ENCODE measurements at regions not wholly inside any gene's neighbourhood (a gene's known extent, or its start where the extent isn't known, plus 50 kb on each side); places are given as distances from the start of the nearest gene placed in this dataset.

DNA sequence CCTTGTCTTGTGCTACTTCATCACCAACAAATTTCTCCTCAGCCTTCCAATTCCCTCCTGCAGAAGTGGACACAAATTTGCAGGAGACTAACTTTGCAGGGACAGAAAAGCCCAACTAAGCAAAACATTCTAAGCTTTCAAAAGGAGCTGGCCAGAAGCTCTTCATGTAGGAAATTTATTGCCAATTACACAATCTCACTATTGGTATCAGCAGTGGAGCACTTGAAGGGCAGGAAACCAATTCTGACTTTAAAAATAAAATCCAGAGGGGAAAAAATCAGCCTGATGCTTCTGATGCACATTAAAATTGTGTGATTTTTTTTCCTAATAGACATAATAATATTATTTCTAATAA lies 193.3 kb downstream of the LY86 start:
- no peak for DNase-seq (ENCODE audit: low spot score)

DNA sequence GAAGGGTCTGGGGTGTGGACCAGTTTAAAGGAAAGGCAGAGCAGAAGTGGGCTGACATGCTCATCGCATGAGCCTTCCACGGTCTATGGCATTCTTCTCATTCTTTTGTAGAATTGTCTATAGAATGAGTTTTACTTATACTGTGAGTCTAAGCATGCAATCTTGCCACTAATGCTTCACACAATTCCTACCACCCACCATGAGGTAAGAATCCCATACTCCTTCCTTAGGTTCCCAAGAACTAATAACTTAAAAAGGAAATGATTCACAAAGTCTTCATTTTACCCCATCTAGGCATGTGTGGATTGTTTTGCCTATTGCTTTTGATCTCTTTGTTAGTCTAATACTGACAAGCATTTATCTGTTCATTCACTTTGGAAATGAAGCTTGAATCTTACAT lies 195.2 kb downstream of the LY86 start:
- DNase-seq (ENCODE audit: low spot score), result no peak

DNA sequence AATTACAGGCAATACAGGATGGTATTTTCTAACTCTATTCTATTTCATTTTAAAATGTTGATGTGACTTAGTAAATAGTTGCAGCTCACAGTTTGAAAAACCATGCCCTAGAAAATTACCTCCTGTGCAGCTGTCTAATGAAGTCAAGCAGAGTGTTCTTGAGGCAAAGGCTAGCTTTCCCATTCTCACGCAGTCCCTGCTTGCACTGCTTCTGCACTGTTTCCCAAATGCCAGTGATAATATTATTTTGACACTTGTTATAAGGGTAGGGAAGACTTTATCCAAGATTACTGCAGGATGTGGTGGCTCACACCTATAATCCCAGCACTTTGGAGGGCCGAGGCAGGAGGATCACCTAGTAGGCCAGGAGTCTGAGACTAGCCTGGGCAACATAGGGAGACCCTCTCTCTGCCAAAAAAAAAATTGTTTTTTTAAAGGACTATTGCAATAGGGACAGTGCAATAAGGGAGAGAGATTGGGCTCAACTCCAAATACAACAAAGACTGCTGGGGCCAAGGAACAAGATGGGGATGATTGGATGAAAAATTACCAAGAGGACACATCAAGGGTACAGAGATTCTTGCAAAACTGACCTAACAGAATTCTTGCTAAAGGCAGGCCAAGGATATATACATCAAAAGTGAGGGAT lies 196.1 kb downstream of the LY86 start:
- no peak for DNase-seq (ENCODE audit: low spot score)

DNA sequence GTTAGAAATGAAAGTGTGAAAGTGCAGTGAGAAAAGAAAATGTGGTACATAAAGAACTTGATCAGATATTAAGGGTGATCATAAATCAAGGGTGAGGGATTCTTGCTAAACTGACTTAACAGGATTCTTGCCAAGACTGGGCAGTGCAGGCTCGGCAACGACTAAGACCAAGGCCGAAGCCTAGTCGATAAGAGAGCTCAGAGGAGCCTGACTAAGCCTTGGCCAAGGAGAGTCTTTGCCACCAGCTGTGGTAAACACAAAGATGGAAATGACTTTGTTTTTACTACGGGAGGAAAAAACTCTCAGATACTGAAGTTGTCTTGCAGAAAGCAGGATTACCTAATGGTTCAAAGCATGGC lies 196.6 kb downstream of the LY86 start:
- no peak for DNase-seq (ENCODE audit: low spot score)

DNA sequence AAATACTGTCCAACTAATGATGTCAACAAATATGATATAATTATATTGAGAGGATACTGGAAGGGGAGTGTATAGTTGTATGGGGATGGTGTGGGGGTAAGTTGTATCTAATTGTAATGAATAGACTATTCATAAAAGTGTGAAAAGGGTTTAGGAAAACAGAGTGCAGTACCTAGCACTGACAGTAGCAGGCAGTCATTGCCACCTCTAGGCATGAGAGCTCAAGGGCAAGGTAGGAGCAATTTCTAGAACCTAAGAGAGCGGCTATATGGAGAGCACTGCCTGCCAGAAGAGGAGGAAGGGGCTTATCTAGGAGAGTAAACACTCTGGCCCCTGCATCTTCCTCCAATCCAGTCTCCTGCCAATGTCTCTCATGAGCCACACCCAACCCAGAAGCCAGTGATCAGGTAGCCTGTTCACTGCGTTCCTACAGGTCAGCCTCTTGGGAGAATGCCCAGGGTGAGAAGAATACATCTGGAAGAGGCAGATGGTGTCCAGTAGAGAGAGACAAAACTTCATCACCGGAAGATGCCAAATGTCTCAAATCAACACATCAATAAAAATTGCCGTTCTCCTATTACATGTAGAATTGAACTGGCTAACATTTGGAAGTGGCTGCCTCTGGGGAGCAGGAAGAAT lies 200.0 kb downstream of the LY86 start:
- DNase-seq (ENCODE audit: low spot score), result peak; percentile 40

DNA sequence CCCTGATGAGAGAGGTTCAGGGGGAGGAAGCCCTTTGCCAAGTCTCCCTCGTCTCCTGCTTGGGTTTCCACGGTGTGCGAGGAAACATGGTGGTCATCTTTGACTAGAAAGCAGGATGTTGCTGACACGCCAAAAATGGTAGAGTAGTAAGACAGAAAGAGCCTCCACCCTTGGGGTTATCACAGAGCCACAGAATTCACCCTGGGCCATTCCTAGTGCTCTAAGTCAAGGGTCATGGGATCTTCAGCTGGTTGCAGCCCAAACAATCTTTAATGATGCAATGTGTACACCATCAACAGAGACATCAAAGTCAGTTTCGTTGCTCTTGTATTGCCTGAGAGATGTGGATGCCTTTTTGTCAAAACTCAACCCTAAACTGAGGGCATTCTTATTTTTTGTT lies 201.9 kb downstream of the LY86 start:
- no peak for DNase-seq (ENCODE audit: low spot score)

DNA sequence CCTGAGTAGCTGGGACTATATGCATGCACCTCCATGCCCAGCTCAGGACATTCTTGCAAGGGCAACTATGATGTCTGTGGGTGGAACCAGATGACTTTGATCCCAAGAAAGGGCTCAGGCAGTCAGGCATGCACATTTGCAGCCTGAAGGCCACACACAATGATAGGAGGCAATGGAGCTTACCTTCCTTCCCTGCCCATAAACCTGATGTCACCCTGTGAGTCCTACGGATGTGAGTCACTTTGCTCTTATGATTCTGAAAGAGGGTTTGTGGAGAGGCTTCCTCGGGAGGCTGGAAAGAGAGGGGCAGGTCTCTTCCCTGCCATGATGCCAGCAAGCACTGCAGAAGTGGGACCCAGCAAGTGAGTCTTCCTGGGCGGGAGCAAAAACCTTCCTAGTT lies 202.4 kb downstream of the LY86 start:
- no peak for DNase-seq (ENCODE audit: low spot score)

DNA sequence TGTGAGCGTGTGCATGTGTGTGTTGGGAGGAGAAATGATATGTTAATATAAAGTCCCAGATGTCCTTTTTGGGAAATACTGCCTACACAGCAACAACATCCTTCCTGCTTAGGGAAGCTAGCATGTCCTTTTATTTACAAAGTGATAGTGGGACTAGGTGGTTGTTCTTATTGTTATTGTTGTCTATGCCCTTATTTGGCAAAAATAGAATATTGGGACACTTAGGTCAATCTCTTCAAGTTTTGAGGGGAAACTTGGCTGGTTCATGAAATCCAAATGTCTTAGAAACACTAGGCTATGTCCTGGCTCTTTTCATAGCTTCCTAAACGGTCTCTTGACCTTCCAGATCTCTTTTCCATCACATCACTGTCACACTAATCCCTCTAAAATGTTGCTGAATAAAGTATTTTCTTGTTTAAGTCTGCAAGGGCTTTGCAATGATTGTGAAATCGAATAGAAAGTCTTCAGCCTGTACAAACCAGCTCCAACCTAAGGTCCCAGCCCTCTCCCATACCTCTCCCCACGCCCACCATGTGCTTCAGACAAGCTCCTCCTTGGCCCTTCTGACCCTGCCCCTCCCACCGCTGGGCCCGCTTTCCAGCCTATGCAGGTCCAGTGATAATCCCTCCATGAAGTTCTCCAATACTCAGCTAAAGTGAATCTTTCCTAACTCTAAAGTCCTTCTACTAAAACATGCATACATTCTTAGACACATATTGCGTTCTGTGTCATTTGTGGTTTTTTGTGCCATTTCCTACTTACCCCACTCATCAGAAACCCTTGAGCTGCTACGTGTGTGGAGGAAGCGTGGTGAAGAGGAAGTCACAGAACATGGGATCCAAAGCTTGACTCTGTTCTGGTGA lies 205.1 kb downstream of the LY86 start:
- no peak for DNase-seq (ENCODE audit: low spot score)

DNA sequence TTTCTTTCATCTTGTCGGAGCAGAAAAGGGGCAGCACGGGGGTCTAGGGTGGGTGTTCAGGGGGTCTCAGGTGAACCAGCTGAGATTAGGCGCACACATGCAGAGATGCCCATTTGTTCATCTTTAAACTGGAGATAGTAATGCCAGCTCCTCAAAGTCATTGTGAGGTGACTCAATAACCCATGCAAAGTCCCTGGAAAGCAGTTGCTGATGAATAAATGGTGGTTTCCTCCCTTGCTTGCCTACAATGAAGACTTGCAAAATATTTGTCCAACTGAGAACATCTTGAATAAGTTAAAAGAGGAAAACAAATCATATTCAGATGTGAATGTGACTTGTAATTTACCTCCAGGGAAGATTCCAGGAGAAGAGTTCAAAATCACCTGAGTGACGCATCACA lies 206.9 kb downstream of the LY86 start:
- no peak for DNase-seq (ENCODE audit: low spot score)

DNA sequence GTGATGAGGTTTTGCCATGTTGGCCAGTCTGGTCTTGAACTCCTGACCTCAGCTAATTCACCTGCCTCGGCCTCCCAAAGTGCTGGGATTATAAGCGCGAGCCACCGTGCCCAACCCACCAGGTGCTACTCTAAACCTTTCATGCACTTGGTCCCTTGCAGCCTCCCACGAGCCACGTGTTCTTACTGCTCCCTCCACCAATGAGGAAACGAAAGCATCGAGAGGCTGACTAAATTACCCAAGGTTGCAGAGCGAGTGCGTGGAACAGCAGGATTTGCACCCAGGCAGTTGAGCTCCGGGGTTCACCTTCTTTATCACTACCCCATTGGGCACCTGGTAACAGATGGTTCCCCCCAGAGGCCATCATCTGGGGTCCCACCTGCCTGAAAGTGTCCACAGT lies 208.3 kb downstream of the LY86 start:
- no peak for DNase-seq (ENCODE audit: low spot score)

DNA sequence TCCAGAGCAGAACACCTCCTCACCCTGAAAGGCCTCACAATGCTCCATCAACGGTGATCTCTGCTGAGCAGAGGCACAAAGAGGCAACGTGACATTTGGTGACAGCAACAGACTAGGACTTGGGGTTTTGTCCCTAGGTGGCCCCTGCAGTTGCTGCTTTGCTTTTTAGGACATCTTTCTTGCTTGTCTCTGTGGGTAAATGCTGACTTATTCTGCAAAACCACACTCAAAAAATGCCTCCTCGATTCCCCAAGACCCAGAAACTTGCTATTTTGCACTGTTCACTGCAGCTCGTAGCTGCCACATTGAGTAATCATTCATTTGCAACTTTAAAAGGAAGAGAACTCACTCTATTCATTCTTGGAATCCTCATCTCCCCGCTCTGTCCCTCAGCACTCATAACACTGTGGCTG lies 209.9 kb downstream of the LY86 start:
- DNase-seq (ENCODE audit: low spot score), result no peak

DNA sequence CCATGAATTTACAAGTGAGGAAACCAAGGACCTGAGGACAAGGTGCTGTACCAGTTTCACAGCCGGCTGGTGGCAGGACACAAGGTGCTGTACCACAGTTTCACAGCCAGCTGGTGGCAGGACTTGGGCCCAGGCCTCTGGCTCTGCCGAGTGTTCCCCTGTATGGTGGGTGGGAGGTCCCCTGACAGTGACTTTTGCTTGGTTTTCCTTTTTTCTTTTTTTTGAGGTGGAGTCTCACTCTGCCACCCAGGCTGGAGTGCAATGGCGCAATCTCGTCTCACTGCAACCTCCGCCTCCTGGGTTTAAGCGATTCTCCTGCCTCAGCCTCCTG lies 212.4 kb downstream of the LY86 start:
- DNase-seq (ENCODE audit: low spot score), result no peak

DNA sequence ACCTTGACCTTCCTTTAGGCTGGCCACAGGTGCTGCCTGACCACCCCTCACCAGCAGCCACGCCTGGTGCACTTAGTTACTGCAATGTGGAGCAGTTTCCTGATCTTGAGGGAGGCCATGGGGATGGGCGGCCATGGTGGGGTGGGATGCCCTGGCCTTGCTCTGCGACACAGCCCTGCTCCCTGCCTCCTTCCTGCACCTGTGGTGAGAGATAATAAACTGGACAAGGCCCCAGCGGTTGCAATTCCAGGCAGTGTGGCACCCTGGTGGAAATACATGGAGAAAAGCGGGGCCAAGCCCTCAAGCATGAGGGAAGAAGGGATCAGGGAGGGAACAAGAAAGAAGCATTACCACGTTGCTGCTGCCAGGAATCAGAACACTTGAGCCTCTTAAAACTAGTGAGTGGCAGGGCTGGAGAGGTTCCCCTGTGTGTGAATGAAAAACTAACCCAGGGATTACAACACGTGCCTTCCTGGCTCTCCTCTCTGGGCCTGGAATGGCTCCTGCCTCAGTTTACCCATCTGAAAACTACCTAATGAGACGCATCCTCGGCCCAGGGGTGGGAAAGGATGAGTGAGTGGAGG lies 213.2 kb downstream of the LY86 start:
- DNase-seq (ENCODE audit: low spot score), result no peak

DNA sequence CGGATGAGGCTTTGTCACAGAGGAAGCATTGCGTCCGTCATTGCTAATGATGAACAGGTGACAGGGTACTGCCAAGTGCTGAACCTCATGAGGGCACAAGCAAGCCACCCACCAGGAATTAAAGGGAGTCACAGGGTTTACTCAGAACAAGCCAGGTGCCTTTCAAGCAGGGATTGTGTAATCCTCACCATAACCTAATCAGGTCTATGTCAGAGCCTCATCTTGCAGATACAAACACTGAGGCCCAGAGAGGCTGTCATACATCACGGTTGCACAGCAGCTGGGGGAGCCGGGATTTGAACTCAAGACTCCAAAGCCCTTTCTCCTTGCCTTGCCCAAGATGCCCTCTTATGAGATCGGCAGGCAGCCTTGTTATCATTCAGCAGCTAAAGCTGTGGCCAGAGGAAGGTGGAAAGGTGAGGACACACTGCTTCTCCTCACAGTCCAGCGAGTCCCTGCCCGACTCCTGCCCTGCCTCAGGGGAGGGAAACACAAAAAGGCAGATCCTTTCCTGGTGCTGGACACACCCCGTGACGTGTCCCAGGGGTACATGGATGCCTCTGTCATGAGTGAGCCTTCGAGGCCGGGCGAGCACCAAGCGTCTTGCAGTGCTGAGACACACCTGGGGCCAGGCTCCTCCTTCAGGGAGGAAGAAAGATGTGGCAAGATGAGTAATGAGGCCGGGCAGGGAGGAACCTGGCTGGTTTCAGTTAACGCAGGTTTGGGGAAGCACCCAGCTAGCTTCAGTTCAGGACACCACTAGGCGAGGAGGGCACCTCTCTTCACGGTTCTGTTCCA lies 214.9 kb downstream of the LY86 start:
- DNase-seq (ENCODE audit: low spot score), result peak; percentile 80

DNA sequence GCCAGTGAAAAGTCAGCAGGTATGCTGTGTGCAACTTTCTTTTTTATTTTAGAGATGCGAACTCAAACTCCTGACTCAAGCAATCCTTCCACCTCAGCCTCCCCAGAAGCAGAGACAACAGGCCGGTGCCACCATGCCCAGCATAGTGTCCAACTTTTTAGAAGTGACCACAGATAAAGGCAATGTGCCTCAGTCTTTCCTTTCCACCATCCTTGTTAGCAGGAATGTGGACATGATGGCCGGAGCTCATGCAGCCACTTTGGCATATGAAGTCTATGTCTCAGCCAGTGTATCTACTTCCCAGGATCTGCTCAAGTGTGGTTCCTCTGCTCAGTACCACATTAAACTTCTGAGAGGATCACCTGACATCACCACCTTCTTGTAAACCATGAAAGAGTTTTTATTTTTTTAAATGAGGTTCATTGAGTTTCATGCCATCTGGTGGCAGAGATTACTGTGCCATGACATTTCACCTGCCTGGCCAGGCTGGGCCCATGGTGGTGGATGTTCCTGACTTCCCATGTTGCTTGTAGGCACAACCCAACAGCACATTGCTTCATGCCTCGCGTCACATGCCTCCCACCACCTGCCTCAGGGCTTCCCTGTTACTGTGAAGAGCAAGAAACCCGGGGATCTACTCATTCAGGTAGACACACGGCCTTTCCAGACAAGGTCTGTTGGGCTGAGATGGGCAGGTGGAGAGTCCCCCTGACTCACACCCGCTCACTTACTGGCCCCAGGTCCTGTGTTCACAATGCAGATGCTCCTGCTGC lies 216.5 kb downstream of the LY86 start:
- DNase-seq (ENCODE audit: low spot score), result no peak

DNA sequence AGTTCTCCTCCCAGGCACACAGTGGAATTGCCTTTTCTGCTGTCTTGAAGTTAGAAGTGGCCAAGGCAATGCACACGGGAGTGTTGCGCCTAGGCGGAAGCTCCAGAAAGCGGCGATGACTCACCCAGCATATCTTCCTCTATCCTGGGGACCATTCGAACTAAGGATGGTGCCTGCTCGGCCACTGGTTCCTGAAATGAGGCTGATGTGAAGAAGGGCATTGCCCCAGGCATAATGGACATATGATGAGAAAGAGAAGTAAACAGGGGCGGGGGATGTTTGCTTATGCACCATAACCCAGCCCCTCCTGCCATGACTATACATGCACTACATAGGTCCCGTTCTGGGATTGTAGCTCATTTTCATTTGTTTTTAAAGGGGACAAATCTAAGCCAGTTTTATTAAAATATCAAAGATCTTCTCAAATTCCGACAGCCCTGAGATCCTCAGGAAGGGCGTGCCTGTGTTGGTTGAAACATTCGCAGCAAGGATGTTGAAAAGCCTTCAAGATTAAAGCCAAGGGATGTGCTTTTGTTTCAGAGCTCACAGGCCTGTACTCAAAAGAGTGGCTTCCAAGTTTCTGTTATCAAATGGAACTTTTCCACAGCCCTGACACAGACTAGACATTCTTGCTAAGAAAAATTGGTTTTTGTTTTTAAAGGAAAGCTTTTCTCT lies 218.5 kb downstream of the LY86 start:
- DNase-seq (ENCODE audit: low spot score), result no peak

DNA sequence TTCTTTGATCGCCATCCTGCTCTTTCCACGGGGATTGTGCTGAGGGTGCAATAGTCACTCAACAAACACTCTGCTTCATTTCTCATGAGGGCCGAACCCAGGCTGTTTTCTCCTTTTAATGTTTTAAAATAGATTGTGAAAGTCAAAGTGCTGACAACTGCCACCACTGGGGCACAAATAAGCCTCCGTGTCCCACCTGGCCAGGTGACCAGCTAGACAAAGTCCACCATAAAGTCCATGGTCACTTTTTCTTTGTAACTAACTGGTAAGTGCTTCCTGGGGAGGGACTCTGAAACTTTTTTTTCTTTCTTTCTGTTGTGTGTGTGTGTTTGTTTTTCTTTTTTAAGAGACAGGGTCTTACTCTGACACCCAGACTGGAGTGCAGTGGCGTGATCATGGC lies 219.8 kb downstream of the LY86 start:
- DNase-seq (ENCODE audit: low spot score), result no peak

DNA sequence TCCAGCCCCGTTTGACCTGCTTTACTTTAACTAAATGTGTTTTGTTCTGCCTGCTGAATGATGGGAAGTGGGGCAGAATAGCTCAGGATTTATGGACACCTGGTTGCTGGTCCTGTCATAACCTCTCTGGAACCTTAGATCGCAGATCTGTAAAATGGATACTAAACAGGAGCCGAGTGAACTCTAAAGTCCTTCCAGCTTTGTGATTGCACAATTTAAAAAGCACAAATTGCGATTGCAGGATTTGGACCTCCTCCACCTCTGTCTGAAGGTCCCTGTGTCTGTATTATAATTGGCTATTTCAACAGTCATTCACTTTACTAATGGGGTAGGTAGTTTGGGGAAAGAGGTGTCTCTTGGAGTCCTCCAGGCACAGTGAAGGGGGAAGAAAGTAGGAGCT lies 220.4 kb downstream of the LY86 start:
- no peak for DNase-seq (ENCODE audit: low spot score)

DNA sequence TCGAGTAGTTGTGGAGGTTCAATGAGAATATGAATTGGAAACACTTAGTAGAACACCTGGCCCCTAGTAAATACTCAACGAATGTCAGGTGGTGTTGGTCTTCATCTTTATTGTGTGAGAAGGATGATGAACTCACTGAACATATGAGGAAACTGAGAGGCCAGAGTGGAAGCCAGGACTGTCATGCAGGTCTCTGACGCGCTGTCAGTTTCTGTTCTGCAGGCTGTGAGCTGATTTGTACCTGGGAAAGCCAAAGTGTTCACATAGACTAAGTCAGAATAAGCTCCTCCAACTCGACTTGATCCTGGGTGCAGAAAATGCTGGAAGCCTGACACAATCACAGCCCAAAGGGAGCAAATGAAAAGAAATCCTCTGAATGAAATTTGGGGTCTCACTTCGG lies 222.2 kb downstream of the LY86 start:
- no peak for DNase-seq (ENCODE audit: low spot score)

DNA sequence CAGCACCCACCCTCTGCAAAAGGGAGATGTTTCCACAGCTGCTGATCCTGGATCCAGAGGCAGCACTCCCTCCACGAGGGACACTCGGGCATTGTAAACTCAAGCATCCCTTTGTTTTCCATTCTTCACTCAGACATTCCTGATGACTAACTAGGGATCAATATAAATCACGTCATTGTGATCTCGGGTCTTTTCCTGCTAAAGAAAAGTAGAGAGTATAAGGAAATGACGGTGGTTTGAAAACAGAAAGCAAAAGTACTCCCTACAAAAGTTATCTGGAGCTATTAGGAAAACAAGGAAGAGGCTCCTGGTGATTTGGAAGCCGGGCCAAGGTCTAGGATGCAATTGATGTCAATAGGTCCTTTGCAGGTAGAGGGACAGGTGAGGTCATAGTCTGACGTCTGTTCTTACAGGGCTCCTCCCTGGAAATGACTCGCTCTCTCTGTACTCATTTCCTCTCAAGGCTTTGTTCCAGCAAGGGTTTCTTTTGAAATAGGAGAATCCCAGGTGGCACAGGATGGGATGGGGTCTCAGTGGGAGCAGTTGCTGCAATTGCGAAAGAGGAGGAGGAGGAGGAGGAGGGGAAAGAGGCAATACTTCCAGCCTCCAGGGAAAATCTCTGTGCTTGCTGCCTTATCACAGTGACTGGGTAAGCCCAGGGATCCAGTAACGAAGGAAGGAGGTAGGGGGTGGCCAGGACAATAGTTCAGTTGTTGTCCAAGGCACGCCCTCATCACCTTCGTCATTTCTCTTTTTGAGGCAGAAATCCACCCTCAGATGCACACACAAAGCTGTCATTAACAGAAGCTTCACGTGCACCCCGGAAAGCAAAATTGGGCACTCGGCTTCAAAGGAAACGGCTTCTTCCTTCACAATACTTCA lies 222.8 kb downstream of the LY86 start:
- DNase-seq (ENCODE audit: low spot score), result no peak

Measured in germinal center (tissue), 1 donor.